ENCODE measurements at regions not wholly inside any gene's neighbourhood (a gene's known extent, or its start where the extent isn't known, plus 50 kb on each side); places are given as distances from the start of the nearest gene placed in this dataset.

DNA sequence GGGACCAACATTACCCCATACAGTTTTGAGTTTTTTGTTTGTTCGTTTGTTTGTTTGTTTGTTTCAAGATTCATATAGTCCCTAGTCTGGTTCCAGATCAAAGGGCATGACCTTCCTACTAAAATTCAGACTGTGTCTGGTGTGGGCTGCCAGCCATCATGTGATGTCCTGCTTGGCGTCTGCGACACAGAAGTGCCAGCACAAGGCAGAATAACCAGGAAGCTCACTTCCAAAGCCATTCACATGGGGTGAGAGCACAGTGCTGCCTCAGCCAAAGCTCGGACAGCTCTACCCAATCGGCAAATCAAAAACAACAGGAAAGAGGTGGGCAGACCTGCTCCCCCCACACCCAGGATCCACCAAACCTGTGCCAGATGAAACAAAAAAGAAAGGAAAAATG lies 142.6 kb upstream of the THBS1 start:
- DNase-seq: no peak

DNA sequence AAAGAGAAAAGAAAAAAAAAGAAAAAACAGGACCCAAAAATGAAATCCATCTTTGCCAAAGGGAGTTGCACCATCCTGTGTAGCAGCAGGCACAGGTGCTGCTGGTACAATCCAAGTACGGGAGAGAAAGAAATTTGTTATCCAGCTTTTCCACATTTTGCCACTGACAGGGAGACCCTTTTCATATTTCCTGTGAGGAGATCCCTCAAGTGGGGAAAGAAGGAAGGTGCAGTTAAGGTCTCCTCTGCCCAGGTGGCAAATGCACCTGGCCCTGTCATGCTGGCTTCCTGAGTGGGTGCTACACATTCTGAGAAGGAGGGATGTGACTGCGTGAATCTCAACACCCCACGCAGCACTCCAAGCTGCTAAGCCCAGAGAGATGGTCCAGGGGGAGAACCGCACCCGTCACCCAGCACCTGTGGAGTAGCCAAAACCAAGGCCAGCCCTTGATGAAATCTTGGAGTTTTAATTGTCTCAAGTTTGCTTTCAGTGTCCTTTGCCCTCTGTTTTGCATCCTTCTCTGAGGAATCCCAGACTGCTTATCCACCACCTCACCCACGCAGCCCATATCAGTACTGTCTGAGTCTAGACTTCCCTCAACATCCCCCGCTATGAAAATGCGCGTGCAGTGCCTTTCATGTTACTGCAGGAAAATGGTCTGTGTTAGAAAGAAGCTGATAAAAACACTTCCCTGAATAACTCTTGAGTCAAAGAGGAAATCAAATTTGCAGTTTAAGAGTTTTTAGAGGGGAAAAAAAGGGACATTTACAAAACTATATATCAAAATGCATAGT lies 141.9 kb upstream of the THBS1 start:
- no peak for DNase-seq

DNA sequence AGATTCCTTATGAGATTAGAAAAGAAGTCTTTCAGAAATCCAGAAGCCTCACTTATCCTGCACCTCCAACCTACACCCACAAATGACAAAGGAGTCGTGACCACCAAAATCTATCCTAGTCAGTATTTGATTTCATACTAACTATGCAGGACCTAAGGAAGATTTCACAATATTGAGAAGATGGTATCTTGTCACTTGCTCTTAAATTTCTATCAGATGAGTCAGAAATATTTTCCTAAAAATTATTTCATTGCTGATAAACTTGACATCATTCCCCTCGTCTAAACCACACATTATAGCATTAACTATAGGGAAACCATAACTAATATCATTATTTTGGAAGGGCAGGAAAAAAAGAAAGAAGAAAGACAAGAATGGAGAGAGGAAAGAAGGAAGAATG lies 138.0 kb upstream of the THBS1 start:
- DNase-seq: no peak

DNA sequence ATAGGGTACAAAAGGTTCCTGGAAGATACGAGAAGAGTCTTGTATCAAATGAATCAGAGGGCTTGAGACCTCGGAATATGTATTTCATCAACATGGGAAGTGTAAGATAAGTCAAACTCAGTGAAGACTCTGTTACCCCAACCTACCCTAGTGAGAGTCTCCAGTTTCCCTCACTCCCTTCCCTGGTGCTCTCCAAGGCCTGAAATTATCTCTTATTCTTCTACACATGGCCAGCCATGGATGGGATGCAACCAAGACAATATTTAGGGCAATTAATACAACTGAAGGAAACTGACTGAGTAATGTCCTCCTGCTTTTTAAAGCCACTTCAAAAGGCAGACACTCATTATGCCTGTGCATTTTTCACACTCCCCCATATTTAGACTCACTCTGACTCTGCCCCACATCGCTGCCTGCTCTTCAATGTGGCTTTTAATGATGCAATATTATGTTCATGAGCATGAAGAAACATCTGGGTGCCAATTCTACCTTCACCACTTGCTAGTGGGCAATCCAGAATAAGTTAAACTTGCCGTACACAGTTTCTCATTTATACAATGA lies 137.1 kb upstream of the THBS1 start:
- DNase-seq: no peak

DNA sequence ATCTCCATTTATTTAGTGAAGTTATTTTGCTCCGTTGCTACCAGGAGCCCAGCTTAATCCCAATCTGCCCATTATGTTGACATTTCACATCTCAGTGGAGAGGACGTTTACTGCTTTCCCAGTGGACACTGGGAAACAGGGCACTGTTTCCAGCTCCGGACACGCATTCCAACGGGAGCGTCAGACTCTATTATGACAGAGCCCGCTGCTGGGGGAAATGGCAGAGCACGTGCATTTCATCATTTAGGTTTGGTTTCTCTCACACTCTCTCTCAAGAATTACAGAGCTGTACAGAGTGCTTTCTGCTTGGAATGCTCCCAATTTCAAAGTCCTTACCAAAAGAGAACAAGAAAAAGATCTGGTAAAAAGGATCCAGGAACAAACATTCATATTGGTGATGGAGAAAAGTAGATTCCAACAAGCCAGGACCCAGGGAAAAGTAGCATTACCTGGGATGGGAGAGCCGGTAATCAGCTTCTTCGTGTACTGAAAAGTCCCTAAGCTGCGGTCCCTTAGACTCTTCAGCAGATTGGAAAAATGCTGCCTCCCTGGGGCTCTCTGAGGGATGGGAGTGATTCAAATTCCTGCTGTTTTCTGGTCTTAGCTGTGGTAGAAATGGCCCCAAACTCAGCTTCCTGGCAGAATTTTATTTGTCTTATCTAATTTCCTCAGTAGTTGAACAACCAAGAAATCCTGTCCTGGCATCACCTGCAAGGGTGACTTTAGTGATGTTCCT lies 136.0 kb upstream of the THBS1 start:
- DNase-seq: no peak

DNA sequence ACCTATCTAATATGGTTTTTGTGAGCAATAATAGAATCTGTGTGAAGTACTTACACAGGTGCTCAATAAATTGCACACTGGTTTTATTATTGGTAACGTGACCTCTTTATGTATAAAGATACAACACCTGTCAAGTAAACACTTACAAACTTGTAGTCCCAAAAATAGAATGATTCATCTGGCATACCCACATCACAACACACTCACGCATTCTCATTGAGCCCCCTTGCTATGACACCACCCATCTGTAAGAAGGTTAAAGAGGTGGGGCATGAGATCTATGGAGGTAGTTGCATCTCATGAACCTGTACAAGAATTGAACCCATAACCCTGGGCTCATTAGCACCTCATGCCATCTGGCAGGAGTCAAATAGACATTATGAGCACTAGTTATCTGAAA lies 134.9 kb upstream of the THBS1 start:
- DNase-seq: no peak

DNA sequence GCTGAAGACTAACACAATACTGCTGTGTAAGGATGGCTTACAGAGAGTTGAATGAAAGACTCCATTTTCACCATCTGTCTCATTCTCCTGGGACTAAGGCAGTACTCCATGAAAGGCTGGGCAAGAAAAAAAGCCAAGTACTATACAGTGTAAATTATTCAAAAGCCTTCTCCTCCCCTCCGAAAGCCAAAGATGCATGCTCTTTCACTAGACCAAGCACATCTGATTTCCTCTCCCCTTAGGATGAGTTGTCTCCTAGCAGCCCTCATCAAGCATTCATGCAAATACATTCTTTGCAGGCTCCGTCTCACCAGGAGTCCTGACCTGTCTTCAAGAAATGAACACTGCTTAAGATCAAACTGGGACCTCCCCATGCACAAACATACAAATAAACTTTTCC lies 133.5 kb upstream of the THBS1 start:
- no peak for DNase-seq

DNA sequence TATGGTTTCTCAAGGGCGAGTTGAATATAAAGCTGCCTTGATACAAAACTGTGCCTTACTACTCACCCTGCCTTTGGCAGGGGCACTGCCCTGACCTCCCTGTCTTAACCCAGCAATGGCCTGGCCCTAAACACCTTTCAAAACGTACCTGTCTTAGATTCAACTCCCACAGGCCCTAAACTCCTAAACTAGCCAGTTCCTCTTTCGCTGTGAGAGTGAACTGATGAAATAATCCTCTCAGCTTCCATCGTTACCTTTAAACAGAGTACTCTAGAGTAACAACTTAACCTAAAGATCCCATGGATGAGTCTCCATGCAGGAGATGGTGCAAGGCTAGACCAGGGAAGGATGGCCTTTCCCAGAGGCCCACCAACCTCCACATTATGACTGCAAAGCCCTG lies 133.0 kb upstream of the THBS1 start:
- DNase-seq: no peak

DNA sequence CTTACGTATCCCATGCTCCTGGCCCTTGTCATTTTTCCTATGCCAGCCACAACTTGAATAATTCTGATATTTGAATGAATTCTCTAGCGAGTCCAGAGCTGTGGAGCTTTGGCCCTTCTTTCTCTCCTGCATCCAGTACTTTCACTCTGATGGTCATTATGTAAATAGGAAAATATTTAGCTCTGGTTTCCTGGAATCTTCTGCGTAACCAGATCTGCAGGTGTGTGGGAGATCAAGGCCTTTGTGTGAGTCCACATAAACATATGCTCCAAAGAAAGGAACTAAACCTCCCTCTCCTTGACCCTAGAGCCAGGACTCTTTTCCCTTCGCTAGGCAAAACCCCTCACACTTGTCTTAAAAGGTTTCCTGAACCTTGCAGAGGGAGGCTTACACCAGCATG lies 132.5 kb upstream of the THBS1 start:
- no peak for DNase-seq

DNA sequence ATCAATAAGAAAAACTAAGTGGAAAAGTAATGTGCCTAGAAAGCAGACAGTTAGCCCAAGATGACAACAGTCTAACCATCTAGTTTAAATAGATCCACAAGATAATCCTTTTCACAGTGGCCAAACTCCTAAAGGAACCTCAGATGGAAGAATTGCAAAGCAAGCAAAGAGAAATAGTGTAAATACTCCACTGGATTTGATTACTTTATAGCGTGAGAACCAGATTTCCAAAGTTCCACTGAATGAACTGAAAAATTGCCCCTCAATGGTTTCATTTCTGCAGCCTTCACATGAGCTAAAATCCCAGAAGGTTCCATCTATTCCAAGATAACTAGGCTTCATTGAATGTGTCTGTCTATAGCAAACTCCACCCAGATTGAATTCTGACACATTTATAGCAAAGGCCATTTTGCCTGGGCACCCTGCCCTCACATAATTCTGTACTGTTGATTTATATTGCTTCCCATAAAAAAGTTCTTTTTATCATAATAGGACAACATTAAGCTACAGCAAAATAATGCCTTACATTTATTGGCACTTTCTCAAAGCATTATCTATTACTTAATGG lies 129.7 kb upstream of the THBS1 start:
- DNase-seq: no peak

DNA sequence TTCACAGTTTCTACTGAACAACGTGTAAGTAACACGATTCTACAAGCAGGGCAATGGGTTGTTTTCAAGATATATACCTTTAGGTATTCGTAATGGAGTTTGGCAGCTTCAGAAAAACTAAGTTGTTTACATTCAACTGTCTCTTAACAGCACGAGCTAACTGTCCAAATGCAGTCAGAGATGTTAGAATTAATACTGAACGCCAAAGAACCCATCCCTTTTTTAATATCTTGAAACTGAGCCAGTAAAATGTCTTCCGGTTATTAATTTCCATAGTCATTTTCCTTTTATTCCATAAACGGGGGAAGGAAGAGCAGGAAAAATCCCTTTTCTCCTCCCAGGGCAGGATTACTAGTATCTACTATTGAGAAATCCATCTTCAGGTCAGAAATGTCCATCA lies 129.0 kb upstream of the THBS1 start:
- DNase-seq: no peak

DNA sequence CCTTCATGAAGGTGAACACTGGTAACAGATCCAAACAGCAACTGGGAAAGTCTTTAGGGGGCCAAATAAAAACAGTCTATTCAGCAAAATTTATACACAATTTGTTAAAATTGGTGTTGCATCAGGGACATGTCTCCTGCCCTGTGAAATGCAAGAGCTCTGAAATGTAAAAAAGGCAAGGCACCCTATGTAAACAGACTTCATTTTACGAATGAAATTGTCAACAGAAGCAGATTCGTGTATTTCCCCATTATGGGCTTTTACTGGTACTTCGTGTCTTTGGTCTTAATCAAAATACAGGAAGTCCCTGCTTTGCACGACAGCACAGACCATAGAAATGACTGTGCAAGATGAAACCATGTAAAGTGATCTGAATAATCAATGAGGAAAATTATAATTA lies 127.3 kb upstream of the THBS1 start:
- no peak for DNase-seq

DNA sequence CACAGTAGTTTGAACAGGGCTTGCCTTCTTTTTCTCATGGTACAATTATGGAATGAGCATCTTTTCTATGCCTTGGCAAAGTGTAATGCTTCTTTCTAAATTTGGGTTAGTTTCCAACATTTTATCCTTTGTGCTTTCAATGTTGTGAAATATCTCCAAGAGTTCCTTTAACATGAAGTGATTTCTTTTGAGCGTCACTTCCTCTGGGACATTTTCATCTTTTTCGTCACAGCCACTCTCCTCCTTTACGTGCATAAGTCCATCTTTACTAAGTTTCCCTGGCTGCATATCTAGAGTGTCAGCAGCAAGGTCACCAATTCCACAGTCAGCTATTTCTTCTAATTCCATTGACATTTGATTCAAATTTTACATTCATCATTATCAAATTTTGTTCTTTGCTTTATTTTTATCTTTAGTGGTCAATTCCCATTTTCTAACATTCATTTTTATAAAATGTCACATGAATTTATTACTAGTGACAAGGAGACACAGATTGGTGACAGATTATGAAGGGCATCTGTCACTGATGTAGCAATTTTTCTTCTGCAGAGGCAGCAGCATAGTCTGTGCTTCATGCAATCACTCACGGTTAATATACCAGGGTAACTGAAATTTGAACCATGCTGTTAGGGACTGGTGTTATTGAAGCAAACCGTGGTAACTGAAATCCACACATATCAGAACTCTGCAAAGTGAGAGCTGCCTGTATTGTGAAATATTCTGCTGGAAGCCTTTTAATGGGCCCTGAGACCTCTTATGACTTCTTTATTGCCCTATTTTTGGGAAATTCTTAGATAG lies 126.5 kb upstream of the THBS1 start:
- no peak for DNase-seq

DNA sequence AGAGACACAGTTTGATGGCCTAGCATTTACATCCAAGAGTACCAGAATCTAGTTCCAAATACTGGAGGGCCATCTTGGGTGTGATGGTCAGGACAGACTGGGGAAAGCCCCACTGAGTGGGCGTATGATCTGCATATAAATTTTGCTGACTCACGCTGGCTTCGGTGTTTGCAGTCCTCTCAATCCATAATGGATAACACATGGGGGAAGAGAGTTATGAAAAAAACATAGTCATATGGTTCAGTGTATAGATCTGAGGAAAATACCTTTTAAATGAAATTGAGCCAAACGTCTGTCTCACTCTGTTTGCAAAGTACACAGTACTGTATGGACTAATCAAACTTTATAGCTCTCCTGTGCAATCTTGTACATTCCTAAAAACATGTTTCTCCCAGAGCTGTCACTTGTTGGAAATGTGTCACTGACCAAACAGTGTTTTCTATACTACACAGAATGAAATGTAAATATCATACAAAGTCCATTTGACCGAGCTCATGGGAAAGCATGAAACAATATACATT lies 125.3 kb upstream of the THBS1 start:
- no peak for DNase-seq

DNA sequence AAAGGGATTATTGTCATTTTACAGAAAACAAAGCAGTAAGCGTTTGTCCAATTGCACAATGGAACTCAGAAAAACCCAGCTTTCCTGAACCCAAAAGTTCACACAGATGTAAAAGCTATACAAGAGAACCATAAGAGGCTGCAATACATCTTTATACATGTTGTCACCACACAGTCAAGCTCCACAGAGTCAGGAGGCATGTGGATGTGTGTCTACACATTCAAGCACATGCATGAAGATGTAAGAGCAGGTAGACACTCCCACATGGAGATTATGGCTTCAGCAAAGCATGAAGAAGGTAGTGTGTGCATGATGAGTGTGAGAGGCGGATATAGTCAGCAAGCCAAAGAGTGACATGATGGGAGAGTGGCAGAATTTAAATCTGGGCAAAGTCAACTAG lies 124.7 kb upstream of the THBS1 start:
- DNase-seq: no peak

DNA sequence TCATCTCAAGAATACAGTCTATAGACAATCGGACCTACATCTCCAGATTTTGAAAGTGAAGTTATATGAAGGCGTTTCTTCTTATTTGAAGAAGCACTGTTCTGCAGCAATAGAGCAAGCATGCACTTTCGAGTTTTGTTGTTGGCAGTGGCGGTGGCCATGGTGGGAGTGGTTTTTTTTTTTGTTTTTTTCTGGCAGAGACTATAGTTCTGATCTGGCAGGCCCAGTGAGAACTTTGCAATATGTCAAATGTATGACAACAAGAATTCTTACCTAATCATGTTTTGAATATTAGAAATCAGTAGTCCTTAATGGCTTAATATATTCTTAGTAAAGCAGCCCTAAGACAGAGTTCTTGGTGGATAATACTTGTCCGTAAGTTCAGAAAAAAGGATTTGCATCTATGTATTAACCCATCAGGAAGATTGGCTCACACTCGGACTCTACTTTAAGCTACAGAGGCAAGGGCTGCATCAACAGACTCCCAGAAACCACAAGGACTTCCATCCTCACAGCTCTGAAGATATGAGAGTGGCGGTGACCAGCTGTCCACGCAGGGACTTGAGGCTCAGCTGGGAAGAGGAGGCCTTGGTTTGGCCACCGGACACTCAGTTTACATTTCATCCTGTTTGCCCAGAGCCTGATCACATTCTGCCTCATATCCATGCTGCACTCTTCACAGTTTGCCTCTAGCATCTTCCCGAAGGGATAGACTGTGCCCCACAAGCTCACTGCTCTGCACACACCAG lies 124.1 kb upstream of the THBS1 start:
- DNase-seq: no peak

DNA sequence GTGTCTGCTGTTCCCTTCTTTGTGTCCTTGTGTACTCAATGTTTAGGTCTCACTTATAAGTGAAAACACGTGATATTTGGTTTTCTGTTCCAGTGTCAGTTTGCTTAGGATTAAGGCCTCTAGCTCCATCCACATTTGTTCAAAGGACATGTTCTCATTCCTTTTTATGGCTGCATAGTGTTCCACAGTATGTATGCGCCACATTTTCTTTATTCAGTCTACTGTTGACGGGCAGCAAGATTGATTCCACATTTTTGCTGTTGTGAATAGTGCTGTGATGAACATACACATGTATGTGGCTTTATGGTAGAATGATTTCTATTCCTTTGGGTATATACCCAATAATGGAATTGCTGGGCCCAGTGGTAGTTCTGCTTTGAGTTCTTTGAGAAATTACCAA lies 122.7 kb upstream of the THBS1 start:
- no peak for DNase-seq

DNA sequence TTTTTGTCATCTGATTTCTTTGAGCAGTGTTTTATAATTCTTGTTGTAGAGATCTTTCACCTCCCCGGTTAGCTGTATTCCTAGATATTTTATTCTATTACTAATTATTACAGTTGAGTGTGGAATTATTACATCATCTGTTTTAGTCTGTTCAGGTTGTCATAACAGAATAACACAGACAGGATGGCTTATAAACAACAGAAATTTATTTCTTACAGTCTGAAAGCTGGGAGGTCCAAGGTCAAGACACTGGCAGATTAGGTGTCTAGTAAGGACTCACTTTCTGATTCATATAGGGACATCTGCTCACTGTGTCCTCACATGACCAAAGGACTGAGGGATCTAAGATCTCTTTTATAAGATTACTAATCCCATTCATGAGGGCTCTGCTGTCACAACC lies 121.3 kb upstream of the THBS1 start:
- DNase-seq: no peak

DNA sequence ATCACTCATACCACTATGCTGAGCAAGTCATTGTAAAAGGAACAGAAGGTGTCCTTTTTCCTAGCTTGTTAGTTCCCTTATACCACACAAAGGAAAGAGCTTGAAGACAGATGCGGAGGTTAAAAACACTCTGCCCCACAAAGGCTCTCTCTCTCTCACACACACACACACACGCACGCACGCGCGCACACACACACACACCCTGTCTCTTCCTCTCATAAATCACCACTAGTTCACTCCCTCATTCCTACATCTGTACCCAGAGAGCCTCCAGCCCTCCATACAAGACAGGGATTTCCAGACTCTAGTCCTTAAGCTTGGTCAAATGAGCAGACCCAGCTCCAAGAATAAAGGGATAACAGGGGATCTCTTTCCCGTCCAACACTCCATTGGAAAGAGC lies 120.1 kb upstream of the THBS1 start:
- DNase-seq: no peak

DNA sequence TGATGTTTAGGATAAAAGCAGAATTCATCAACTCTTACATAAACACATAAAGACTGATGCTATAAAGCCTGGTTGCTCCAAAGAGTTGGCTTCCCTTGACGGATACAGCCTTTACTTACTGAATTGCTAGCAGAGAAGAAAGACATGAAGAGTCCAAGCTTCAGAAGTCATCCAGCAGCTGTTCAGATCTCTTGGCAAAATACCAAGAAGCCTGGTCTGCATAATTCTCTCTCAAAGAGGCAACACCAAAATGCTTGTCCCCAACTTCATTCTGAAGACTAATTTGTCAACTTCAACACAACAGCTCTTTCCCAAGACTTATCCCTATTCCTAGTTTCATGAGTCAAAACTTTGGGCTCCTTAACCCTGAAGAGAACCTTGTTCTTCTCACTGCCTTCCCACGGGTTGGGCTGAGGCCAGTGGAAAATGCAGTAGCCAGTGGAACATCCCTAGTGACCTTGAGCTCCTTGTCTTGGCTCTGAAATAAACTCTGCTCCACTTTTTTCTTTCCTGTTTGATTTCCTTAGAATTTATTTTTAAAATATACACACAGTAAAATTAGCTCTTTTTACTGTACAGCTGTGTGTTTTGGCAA lies 119.2 kb upstream of the THBS1 start:
- DNase-seq: no peak

DNA sequence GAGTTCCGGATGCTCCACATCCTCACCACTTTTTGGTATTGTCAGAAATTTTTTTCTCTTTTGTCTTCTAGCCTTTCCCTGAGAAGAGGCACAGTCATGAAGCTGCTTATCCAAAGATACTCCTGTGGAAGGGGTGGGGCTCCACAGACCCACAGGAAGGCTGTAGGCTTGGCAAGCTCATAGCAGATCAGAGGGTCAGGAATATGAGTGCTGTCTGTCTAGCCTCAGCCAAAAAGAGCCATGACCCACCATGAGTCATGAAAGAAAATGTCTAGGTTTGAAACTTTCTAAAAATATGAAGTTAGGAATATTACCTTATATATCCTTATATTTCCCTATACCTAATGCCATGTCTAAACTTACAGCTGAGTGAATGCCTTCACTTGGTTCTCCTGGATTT lies 118.2 kb upstream of the THBS1 start:
- DNase-seq: no peak

All from CD4-positive, alpha-beta T cell treated with Interleukin-12 subunit alpha and Interleukin-12 subunit beta, for 1 hour (primary cell).